ENCODE measurements at regions not wholly inside any gene's neighbourhood (a gene's known extent, or its start where the extent isn't known, plus 50 kb on each side); places are given as distances from the start of the nearest gene placed in this dataset.
"Not testable (repeated sequence)": the region's sequence is repeated elsewhere in the genome, so short reads cannot be mapped to it uniquely, and the experiment has no call there.

GRCh38 chr12:119931402-119931801, 54.3 kb upstream of the CIT start:
- DNase-seq (ENCODE audit: low spot score) = no peak

DNA sequence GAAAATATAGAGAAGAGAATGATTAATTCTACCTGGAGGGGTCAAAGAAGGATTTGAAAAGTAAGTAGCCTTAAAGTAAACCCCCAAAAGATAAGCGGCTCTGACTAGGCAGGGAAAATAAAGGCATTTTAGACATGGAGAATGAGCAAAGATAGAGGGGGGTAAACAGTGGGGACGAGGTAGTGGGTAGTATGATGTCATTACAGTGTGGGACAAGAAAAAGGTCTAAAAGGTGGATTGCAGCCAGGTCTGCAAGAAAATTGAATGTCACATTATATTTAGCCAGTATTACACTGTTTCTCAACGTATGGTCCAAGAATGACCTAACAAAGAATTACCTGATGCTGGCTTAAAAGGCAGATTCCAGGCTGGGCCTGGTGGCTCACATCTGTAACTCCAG, 55.8 kb upstream of the CIT start:
- no peak for DNase-seq (ENCODE audit: low spot score)

DNA sequence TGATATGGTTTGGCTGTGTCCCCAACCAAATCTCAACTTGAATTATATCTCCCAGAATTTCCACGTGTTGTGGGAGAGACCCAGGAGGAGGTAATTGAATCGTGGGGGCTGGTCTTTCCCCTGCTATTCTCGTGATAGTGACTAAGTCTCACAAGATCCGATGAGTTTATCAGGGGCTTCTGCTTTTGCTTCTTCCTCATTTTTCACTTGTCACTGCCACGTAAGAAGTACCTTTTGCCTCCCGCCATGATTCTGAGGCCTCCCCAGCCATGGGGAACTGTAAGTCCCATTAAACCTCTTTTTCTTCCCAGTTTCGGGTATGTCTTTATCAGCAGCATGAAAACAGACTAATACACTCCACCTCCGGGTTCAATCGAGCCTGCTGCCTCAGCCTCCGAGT, 54.3 kb upstream of the BICDL1 start:
- not testable (repeated sequence) for DNase-seq (ENCODE audit: low spot score)

GRCh38 chr12:119936705-119937311, 52.2 kb upstream of the BICDL1 start:
- DNase-seq (ENCODE audit: low spot score) = no peak

DNA sequence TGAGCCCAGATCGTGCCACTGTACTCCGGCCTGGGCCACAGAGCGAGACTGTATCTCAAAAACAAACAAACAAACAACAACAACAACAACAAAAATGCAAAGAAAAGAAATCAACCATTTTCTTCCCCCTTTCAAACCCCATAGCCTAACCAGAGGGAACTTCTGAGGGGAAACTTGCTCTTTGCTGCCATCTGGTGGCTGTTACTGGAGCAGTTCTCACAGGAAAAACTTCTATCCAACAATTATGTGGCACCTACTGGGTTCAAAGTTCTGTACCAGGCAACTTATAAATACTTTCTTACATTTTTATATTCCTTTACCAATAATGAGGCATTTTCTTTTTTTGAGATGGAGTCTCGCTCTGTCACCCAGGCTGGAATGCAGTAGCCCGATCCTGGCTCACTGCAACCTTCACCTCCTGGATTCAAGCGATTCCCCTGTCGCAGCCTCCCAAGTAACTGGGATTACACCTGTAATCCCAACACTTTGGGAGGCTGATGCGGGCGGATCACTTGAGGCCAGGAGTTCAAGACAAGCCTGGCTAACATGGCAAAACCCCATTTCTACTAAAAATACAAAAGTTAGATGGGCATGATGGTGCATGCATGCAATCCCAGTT, 50.9 kb upstream of the BICDL1 start:
- DNase-seq (ENCODE audit: low spot score) = peak; percentile 76

All from D341Med (cell line).